ENCODE measurements at regions not wholly inside any gene's neighbourhood (a gene's known extent, or its start where the extent isn't known, plus 50 kb on each side); places are given as distances from the start of the nearest gene placed in this dataset.

DNA sequence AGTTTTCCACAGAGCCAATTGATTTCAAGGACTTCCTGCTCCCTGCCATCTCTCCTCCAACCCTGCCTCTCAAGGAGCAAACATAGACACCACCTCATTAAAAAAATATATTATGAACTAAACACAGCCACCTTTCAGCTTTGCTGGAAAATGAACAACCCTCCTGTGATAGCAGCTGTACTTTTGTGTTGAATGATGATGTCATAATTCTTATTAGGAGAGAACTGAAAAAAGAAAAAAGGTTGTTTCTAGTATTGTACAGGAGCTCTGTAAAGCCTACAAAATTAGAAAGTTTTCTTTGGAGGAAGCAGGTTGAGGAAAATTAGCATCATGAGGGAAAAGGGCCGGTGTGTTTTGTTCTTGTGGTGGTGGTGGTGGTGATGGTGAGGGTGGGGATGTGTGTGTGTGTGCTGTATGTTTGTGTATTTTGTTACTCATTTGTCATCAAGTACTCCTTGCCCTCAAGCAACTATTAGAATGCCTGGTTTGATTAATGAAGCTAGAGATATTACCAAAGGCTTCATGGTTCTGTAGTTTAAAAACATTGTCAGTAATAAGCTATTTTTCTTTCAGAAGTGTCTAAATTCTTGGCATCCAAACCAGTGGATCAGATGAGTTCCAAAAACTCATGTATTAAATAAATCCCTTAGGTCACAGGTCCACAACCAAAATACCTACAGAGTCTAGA is 405.9 kb downstream of the TLE4 start:
- H3K36me3 ChIP-seq (ENCODE audit: insufficient read depth in 1 of 2, low read depth in 1 of 2) = no peaks in the 10 kb centered on the region
- H3K4me3 ChIP-seq = peak overlapping the region; percentile 54
- no peaks in the 10 kb centered on the region for H3K27me3 ChIP-seq (ENCODE audit: insufficient read depth in 3 of 3, low read length in 2 of 3)
- peaks cover 25% of the 10 kb centered on the region for H3K4me1 ChIP-seq
- H3K27ac ChIP-seq = peak overlapping the region; percentile 83
- H3K9me3 ChIP-seq = no peaks in the 10 kb centered on the region
- no peak for ATAC-seq
- WGBS, 3 donors = 78 to 90% (median 88%) methylated on average over 1 of the region's 1 CpG
- no peak for DNase-seq
- TF ChIP-seq, protein P1, sequence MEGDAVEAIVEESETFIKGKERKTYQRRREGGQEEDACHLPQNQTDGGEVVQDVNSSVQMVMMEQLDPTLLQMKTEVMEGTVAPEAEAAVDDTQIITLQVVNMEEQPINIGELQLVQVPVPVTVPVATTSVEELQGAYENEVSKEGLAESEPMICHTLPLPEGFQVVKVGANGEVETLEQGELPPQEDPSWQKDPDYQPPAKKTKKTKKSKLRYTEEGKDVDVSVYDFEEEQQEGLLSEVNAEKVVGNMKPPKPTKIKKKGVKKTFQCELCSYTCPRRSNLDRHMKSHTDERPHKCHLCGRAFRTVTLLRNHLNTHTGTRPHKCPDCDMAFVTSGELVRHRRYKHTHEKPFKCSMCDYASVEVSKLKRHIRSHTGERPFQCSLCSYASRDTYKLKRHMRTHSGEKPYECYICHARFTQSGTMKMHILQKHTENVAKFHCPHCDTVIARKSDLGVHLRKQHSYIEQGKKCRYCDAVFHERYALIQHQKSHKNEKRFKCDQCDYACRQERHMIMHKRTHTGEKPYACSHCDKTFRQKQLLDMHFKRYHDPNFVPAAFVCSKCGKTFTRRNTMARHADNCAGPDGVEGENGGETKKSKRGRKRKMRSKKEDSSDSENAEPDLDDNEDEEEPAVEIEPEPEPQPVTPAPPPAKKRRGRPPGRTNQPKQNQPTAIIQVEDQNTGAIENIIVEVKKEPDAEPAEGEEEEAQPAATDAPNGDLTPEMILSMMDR (IDR thresholded peaks at IDR 0.05) = no peak
- intact Hi-C loops (cut with DNase I) = loop anchor here (5.0 to 10.0 kb wide), 2 partner anchors 85 to 403 kb away; partner anchors contain the start of gene TLE4 (in 2 of the 2)

DNA sequence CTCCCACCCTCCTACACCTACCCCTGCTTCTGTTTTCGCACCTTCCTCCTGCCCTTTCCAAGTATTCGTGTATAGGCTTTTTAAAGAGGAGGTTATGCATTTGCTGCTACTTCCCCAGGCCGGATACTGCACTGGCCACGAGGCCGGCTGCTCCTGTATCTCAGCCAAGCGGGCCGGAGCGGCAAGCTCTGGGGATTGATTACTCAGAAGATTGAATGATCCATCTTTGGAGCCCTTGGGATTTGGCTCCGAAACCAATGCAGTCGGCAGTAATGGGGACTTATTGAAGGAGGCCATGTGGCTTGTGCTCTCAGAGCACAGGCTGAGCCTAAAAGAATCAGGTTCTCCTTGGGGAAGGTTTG is 405.3 kb downstream of the TLE4 start:
- H3K9me3 ChIP-seq = no peaks in the 10 kb centered on the region
- DNase-seq = peak; percentile 22 to 71
- intact Hi-C loops (cut with DNase I) = loop anchor here (5.0 to 10.0 kb wide), 2 partner anchors 85 to 402 kb away; partner anchors contain the start of gene TLE4 (in 2 of the 2)
- peaks cover 25% of the 10 kb centered on the region for H3K4me1 ChIP-seq
- 18 to 23% (median 21%) methylated on average over 10 of the region's 10 CpGs for WGBS, 3 donors
- no peaks in the 10 kb centered on the region for H3K27me3 ChIP-seq (ENCODE audit: insufficient read depth in 3 of 3, low read length in 2 of 3)
- H3K36me3 ChIP-seq (ENCODE audit: insufficient read depth in 1 of 2, low read depth in 1 of 2) = no peaks in the 10 kb centered on the region
- peak overlapping the region; percentile 54 for H3K4me3 ChIP-seq
- H3K27ac ChIP-seq = peak overlapping the region; percentile 83
- TF ChIP-seq, protein P1 (IDR thresholded peaks at IDR 0.05) = no peak
- ATAC-seq = peak; percentile 42 to 60 (median 48)

DNA sequence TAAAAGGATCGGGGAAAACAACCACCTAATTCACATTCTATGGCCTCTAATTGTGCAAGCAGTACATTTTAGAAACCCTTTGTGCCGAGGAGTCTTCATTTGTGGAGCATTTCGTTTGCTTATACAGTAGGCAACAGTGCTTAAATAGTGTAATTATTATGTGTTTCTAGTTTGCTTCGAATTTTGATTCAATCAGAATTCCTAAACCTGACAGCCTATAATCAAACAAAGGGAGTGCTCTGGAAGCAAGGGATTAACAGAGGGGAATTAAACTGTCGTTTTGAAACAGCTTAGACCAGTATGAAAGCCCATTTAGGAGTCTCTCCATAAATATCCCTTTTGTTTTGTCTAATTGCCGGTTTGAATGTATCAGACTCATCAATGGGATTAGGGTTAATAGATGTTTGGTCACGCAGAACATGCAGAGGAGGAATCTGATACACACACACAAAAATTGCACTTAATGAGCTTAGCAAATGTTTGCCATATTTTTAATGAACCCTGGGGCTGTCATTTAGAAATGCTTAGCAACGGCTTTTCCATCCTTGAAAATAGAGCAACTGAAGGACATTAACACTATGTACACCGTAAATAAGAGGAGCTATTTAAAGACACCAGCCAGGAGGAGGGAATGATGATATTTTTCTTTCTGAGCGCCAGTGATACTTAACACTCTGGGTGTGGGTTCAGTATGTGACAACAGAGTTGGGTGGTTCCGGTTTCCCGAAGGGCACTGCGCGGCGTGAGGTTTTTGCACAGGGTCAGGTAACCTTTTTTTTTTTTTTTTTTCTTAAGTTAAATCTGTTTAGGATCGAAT is 404.7 kb downstream of the TLE4 start:
- Histone ChIP-seq H3K36me3 (ENCODE audit: insufficient read depth in 1 of 2, low read depth in 1 of 2) (no peaks in the 10 kb centered on the region), H3K27me3 (ENCODE audit: insufficient read depth in 3 of 3, low read length in 2 of 3) (no peaks in the 10 kb centered on the region), H3K4me1 (peaks cover 25% of the 10 kb centered on the region), H3K4me3 (peak overlapping the region; percentile 54), H3K9me3 (no peaks in the 10 kb centered on the region), H3K27ac (peak overlapping the region; percentile 83)
- peak in 1 of 2 donors; percentile 61 for DNase-seq
- TF ChIP-seq, protein P1 (IDR thresholded peaks at IDR 0.05) = no peak
- WGBS, 3 donors = 12 to 22% (median 15%) methylated on average over 16 of the region's 16 CpGs
- ATAC-seq = peak; percentile 64 to 89 (median 88)
- intact Hi-C loops (cut with DNase I) = loop anchor here (5.0 to 10.0 kb wide), 2 partner anchors 86 to 402 kb away; partner anchors contain the start of gene TLE4 (in 2 of the 2)

DNA sequence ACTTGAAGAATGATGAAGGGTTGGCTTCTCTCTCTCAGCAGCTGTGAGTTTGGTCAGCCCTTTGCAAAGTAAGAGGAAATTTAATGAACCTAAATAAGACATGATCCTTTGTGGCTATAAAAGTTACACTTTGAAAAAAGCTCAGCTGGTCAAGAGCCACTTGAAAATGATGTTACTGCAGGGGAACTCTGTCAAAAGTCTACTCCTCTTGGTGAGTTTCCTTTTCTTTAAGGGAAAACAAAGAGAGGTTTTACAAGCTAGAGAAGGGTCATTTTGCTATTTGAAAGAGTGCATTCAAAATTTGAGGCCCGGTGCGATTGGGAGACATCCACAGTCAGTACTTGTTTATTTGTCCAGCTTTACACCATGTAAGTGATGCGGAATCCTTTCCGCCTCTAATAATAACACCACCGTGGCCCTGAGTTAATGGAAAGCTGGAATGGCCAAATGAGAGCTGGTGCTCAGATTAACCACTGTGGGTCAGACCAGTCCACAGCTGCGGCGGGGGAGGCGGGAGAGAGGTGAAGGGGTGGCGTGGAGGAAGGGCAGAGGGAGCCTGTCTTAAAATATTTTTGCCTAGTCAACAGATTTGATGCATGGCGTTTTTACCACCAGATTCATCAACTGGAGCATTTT is 404.0 kb downstream of the TLE4 start:
- 16 to 21% (median 18%) methylated on average over 10 of the region's 10 CpGs for WGBS, 3 donors
- Histone ChIP-seq H3K36me3 (ENCODE audit: insufficient read depth in 1 of 2, low read depth in 1 of 2) (no peaks in the 10 kb centered on the region), H3K4me3 (peak overlapping the region; percentile 54), H3K4me1 (peaks cover 25% of the 10 kb centered on the region), H3K27me3 (ENCODE audit: insufficient read depth in 3 of 3, low read length in 2 of 3) (no peaks in the 10 kb centered on the region), H3K27ac (peak overlapping the region; percentile 83), H3K9me3 (no peaks in the 10 kb centered on the region)
- ATAC-seq (peak; percentile 85 to 97 (median 94)), DNase-seq (peak; percentile 25 to 85)
- intact Hi-C loops (cut with DNase I) = loop anchor here (5.0 to 10.0 kb wide), 2 partner anchors 87 to 401 kb away; partner anchors contain the start of gene TLE4 (in 2 of the 2)
- TF ChIP-seq, protein P1 (IDR thresholded peaks at IDR 0.05) = peak; percentile 25
